CD14-positive monocyte (primary cell): ENCODE measurements at regions not wholly inside any gene's neighbourhood (a gene's known extent, or its start where the extent isn't known, plus 50 kb on each side); places are given as distances from the start of the nearest gene placed in this dataset.

Source experiments
- DNase-seq, 3 donors: peaks; one replicate each; pipeline ENCODE4 v3.0.0-alpha.2; 2011 to 2022
- H2AFZ ChIP-seq: 2 replicates; pipeline ENCODE4 v1.6.0; 2012; ENCODE audit warnings: mild to moderate bottlenecking, low read depth, low read length, inconsistent platforms; ENCODE audit not compliant: insufficient read depth, poor library complexity, severe bottlenecking
- H3K27ac ChIP-seq, 2 donors: 1 replicate in 1 of 2; 2 replicates in 1 of 2; pipeline ENCODE4 v1.5.1; 2012 to 2013; ENCODE audit warnings: low read length in 2 of 2, control low read depth in 1 of 2, inconsistent platforms in 1 of 2, low read depth in 1 of 2, mild to moderate bottlenecking in 1 of 2
- H3K27me3 ChIP-seq, 2 donors: one replicate each; pipeline versions ENCODE4 v1.6.0 to v1.6.1; 2011 to 2013; ENCODE audit warnings: low read length in 2 of 2; ENCODE audit not compliant: control insufficient read depth in 2 of 2, insufficient read depth in 2 of 2
- H3K36me3 ChIP-seq, 2 donors: replicated peaks in 1 of 2; 1 replicate in 1 of 2; 2 replicates in 1 of 2; pipeline versions ENCODE4 v1.5.1 to v1.6.1; 2012 to 2013; ENCODE audit warnings: low read length in 2 of 2, control low read depth in 1 of 2, inconsistent platforms in 1 of 2, mild to moderate bottlenecking in 1 of 2; ENCODE audit not compliant: insufficient read depth in 2 of 2, control insufficient read depth in 1 of 2
- H3K4me1 ChIP-seq, 2 donors: 1 replicate in 1 of 2; 2 replicates in 1 of 2; pipeline versions ENCODE4 v1.5.1 to v1.6.1; 2012 to 2013; ENCODE audit warnings: low read length in 2 of 2, control low read depth in 1 of 2, inconsistent platforms in 1 of 2, mild to moderate bottlenecking in 1 of 2, moderate library complexity in 1 of 2; ENCODE audit not compliant: insufficient read depth in 2 of 2, control insufficient read depth in 1 of 2
- H3K4me2 ChIP-seq: replicated peaks from 2 replicates; pipeline ENCODE3; 2012; ENCODE audit warnings: low read length, moderate library complexity, mild to moderate bottlenecking; ENCODE audit not compliant: poor library complexity, severe bottlenecking; ENCODE audit errors: extremely low read depth
- H3K4me3 ChIP-seq, 3 experiments: fragments of 200-600 bp in 1 of 3; sonication (generic) in 1 of 3; replicated peaks in 1 of 3; 1 replicate in 2 of 3; 2 replicates in 1 of 3; pipeline ENCODE4 v1.5.1; 2011 to 2013; ENCODE audit warnings: low read length in 3 of 3, mild to moderate bottlenecking in 3 of 3, control low read depth in 2 of 3, low read depth in 2 of 3, inconsistent platforms in 1 of 3, moderate library complexity in 1 of 3
- H3K79me2 ChIP-seq: 2 replicates; pipeline ENCODE4 v1.6.0; 2012; ENCODE audit warnings: mild to moderate bottlenecking, control low read depth, inconsistent platforms, low read length, moderate library complexity; ENCODE audit not compliant: insufficient read depth
- H3K9ac ChIP-seq: 2 replicates; pipeline ENCODE4 v1.6.0; 2017; ENCODE audit warnings: low read length, mild to moderate bottlenecking; ENCODE audit not compliant: insufficient read depth, poor library complexity, severe bottlenecking
- H3K9me3 ChIP-seq, 2 donors: replicated peaks in 1 of 2; 1 replicate in 1 of 2; 2 replicates in 1 of 2; pipeline versions ENCODE4 v1.5.1 to v1.6.1; 2012 to 2013; ENCODE audit warnings: low read length in 2 of 2, control low read depth in 1 of 2; ENCODE audit not compliant: control insufficient read depth in 1 of 2, insufficient read depth in 1 of 2
- H4K20me1 ChIP-seq: 2 replicates; pipeline ENCODE4 v1.6.0; 2012; ENCODE audit warnings: mild to moderate bottlenecking, low read length, control low read depth, moderate library complexity; ENCODE audit not compliant: insufficient read depth
- H3K27ac Mint-ChIP-seq, 7 donors: one replicate each; pipeline ENCODE4 v1.8.0; 2020; ENCODE audit warnings: mild to moderate bottlenecking in 7 of 7, mixed read lengths in 7 of 7, moderate library complexity in 6 of 7, inconsistent platforms in 2 of 7
- H3K27me3 Mint-ChIP-seq, 3 donors: one replicate each; pipeline ENCODE4 v1.8.0; 2021 to 2022; ENCODE audit warnings: low read depth in 3 of 3, mild to moderate bottlenecking in 3 of 3, mixed read lengths in 3 of 3, moderate library complexity in 3 of 3, inconsistent platforms in 1 of 3
- H3K36me3 Mint-ChIP-seq, 2 donors: one replicate each; pipeline ENCODE4 v1.8.0; 2020; ENCODE audit warnings: mixed read lengths in 2 of 2, inconsistent platforms in 1 of 2, mild to moderate bottlenecking in 1 of 2
- H3K4me1 Mint-ChIP-seq: one replicate; pipeline ENCODE4 v1.8.0; 2020; ENCODE audit warnings: mild to moderate bottlenecking, mixed read lengths
- H3K4me3 Mint-ChIP-seq, 2 donors: one replicate each; pipeline ENCODE4 v1.8.0; 2020; ENCODE audit warnings: mild to moderate bottlenecking in 2 of 2, mixed read lengths in 2 of 2, moderate library complexity in 1 of 2
- H3K9me3 Mint-ChIP-seq, 7 donors: one replicate each; pipeline ENCODE4 v1.8.0; 2020 to 2022; ENCODE audit warnings: mixed read lengths in 7 of 7, mild to moderate bottlenecking in 6 of 7, moderate library complexity in 6 of 7, inconsistent platforms in 2 of 7
- CTCF ChIP-seq: fragments of 200-600 bp; IDR thresholded peaks from one replicate; pipeline ENCODE4 v1.8.0; 2022; ENCODE audit warnings: antibody characterized with exemption, mild to moderate bottlenecking
- WGBS: methylation state at CpG from one replicate; pipeline ENCODE4 v1.1.5; 2013; ENCODE audit warnings: missing lambda C conversion rate; ENCODE audit not compliant: insufficient coverage; 5-methylcytosine and 5-hydroxymethylcytosine counted together
- intact Hi-C, 2 donors: fragments of 100-400 bp; cut with micrococcal nuclease; formaldehyde crosslinking; loops; one replicate each; pipeline versions ENCODE4 v1.15.0 to v1.15.1; 2023

DNA sequence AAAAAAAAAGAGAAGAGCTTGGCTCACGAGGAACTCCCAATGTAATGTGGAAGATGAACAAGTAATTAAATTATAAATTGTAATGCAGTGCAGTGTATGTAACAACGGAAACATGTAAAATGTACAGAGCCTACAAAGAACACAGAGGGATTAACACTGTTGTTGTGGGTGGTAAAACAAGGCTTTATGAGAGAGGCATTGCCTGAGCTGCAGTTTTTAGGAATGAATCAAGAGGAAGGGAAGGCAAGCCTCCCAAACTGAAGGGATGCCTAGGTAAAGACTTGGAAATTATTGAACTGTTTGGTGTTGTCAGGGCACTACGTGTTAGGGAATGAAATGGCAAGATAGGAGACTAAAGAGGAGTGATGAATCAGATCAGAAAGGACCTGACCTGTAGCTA lies 213.7 kb downstream of the HTR7 start:
- Histone ChIP-seq H3K27ac (no peak overlapping the region), H3K79me2 (no peaks in the 10 kb centered on the region), H3K4me3 (no peak overlapping the region), H3K9ac (no peak overlapping the region), H4K20me1 (no peaks in the 10 kb centered on the region), H2AFZ (no peak overlapping the region), H3K27me3 (no peaks in the 10 kb centered on the region), H3K4me2 (no peak overlapping the region), H3K4me1 (no peaks in the 10 kb centered on the region), H3K36me3 (no peaks in the 10 kb centered on the region), H3K9me3 (no peaks in the 10 kb centered on the region)
- Mint-ChIP-seq H3K4me3 (no peak overlapping the region), H3K27me3 (peaks cover 0 to 2% (median 0%) of the 10 kb centered on the region in 3 donors), H3K4me1 (no peaks in the 10 kb centered on the region), H3K27ac (no peak overlapping the region), H3K36me3 (no peaks in the 10 kb centered on the region), H3K9me3 (peaks cover 0 to 10% (median 4%) of the 10 kb centered on the region in 7 donors)
- no peak for DNase-seq
- 67% methylated on average over 2 of the region's 3 CpGs for WGBS
- no peak for TF ChIP-seq CTCF
- intact Hi-C loops = no loop called here

GRCh38 chr10:90650858-90651257 lies 207.0 kb downstream of the HTR7 start:
- H4K20me1 ChIP-seq = no peaks in the 10 kb centered on the region
- intact Hi-C loops = no loop called here
- TF ChIP-seq CTCF = no peak
- Mint-ChIP-seq H3K4me3 (no peak overlapping the region), H3K36me3 (no peaks in the 10 kb centered on the region), H3K27me3 (peaks cover 0 to 1% (median 0%) of the 10 kb centered on the region in 3 donors), H3K9me3 (peaks cover 0 to 10% (median 6%) of the 10 kb centered on the region in 7 donors), H3K4me1 (no peaks in the 10 kb centered on the region), H3K27ac (no peak overlapping the region)
- no peak for DNase-seq
- no peaks in the 10 kb centered on the region for H3K9me3 ChIP-seq
- H3K9ac ChIP-seq = no peak overlapping the region
- H3K4me2 ChIP-seq = no peak overlapping the region
- H3K36me3 ChIP-seq = no peaks in the 10 kb centered on the region
- no peaks in the 10 kb centered on the region for H3K79me2 ChIP-seq
- H3K27me3 ChIP-seq = no peaks in the 10 kb centered on the region
- no CpG with 5 or more reads among the region's 2 CpGs for WGBS
- H3K27ac ChIP-seq = no peak overlapping the region
- no peak overlapping the region for H3K4me3 ChIP-seq
- no peak overlapping the region for H2AFZ ChIP-seq
- H3K4me1 ChIP-seq = no peaks in the 10 kb centered on the region
